C4-2B (cell line): ENCODE measurements at regions not wholly inside any gene's neighbourhood (a gene's known extent, or its start where the extent isn't known, plus 50 kb on each side); places are given as distances from the start of the nearest gene placed in this dataset.
"Not testable (repeated sequence)": the region's sequence is repeated elsewhere in the genome, so short reads cannot be mapped to it uniquely, and the experiment has no call there.

ENCODE experiments used
- H3K27ac ChIP-seq: fragments of 450-650 bp; 2 replicates; pipeline ENCODE4 v1.5.1; 2017
- ZFX ChIP-seq: fragments of 450-650 bp; IDR thresholded peaks from 2 replicates; pipeline ENCODE4 v1.6.1; 2017
- TF ChIP-seq, protein P1 (sequence below): fragments of 450-650 bp; conservative IDR thresholded peaks from 2 replicates; pipeline ENCODE4 v1.5.1; 2017; ENCODE audit warnings: mild to moderate bottlenecking

GRCh38 chr11:116328391-116328790 is 444.4 kb downstream of the BUD13 start:
- H3K27ac ChIP-seq, result no peak overlapping the region
- TF ChIP-seq, protein P1, sequence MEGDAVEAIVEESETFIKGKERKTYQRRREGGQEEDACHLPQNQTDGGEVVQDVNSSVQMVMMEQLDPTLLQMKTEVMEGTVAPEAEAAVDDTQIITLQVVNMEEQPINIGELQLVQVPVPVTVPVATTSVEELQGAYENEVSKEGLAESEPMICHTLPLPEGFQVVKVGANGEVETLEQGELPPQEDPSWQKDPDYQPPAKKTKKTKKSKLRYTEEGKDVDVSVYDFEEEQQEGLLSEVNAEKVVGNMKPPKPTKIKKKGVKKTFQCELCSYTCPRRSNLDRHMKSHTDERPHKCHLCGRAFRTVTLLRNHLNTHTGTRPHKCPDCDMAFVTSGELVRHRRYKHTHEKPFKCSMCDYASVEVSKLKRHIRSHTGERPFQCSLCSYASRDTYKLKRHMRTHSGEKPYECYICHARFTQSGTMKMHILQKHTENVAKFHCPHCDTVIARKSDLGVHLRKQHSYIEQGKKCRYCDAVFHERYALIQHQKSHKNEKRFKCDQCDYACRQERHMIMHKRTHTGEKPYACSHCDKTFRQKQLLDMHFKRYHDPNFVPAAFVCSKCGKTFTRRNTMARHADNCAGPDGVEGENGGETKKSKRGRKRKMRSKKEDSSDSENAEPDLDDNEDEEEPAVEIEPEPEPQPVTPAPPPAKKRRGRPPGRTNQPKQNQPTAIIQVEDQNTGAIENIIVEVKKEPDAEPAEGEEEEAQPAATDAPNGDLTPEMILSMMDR, result no peak
- no peak for TF ChIP-seq ZFX

DNA sequence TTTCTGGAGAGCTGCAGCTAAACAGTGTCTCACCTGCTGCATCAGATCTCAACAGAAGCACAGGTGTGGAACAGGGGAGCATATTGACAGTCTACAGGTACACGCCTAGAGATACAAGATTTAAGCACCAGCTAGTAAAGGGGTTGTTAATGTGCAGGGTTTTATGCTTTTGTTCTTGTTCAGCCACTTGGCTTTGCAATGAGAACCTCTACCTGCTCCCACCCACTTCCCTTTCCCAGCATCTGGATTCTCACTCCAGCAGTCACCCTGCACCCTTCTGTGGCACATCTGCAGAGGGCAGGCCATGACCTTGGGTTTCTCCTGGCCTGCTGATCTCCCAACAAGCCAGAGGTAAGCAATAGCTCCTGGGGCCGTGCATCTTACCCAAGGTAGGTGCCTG is 446.6 kb downstream of the BUD13 start:
- no peak overlapping the region for H3K27ac ChIP-seq
- no peak for TF ChIP-seq ZFX
- TF ChIP-seq, protein P1, result no peak

DNA sequence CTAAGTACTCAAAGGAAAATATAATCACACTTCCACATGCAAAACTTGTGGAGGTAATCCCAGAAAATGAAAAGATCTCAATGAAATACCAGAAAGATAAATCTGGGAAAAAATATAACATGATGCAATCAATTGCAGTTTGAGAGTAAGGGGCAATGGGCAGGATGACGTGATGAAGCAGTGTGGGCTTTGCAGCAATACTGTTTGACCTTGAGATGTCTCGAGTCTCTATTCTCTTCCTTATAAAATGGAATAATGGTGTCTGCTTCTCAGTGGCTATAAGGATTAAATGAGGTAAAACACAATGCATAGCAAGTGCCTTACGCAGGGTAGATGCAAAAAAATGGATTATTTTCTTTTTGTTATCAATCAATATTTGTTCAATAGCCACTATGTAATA is 447.5 kb downstream of the BUD13 start:
- TF ChIP-seq, protein P1, result no peak
- no peak for TF ChIP-seq ZFX
- H3K27ac ChIP-seq, result no peak overlapping the region

DNA sequence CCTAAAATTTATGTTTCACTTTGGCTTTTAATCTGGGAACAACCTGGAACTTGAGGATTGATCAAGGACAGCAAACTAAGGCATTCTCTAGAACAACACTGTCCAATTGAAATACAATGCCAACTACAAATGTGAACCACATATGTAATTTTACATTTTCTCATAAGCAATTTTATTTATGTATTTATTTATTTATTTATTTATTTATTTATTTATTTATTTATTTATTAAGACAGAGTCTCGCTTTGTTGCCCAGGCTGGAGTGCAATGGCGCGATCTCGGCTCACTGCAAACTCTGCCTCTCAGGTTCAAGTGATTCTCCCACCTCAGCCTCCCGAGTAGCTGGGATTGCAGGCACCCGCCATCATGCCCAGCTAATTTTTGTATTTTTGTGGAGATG is 448.7 kb downstream of the BUD13 start:
- H3K27ac ChIP-seq, result not testable (repeated sequence)

DNA sequence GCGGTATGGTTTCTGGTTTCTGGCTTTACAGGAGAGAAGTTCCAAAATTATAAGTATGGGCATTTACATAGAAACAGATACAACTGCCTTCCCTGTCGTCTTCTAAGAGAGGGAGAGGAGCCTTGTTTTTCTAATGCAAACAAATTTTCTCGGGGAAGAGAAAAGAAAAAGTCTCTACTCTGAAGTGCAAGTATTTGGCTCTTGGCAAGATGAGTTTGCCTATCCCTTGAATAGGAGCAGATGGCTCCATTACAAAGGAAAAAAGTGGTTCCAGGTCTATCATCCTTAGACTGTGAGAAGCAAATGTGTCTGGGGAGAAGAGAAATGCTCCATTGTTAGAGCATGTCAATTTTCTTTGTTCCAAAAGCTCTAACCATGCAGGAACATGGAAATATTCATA is 455.6 kb downstream of the BUD13 start:
- TF ChIP-seq, protein P1, result no peak
- TF ChIP-seq ZFX, result no peak
- H3K27ac ChIP-seq, result no peak overlapping the region

- TF ChIP-seq, protein P1, result no peak
- TF ChIP-seq ZFX, result no peak
- H3K27ac ChIP-seq, result no peak overlapping the region
These were observed 458.8 kb downstream of the BUD13 start for GRCh38 chr11:116314006-116314405.

DNA sequence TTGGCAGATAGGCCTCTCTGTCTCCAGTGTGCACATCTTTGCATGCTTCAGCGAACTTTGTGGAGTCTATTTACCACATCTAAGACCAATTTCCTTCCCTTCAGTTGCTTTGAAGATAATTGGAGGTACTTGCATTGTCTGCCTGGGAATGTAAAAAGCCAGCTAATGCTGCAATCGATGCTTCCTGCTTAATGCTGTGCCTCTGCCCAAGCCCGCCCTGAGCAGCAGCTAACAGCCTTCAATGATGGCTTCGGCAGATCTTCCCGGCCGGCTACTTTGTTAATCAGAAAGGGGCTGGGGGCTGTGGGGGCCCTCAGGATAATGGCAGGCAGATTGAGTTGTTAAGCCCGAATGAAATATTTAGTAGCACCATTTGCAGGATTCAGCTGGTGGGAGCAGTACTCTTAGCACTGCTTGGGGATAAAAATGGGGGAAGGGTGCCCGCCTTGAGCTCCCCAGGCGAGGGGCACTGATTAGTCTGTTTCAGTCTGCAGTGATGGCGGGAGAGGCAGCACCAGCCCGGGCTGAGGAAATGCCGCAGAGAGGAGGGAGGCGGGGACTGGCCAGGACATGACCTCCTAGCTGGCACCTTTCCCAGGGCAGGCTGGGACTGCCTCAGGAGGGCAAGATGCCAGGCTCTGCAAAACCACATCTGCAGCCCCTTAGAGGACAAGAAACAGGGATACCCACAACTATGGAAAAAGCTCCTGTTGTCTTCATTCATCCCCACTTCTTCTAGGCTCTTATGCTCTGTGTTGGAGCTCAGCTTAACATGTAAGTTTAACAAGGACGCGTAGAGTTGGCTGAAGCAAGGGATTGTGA is 460.0 kb downstream of the BUD13 start:
- no peak for TF ChIP-seq ZFX
- TF ChIP-seq, protein P1, result no peak
- H3K27ac ChIP-seq, result no peak overlapping the region; the same call in 1 of the 2 replicates

- TF ChIP-seq, protein P1, result no peak
- H3K27ac ChIP-seq, result no peak overlapping the region
These were observed 461.6 kb downstream of the BUD13 start for GRCh38 chr11:116311206-116311605.
